ENCODE measurements at regions not wholly inside any gene's neighbourhood (a gene's known extent, or its start where the extent isn't known, plus 50 kb on each side); places are given as distances from the start of the nearest gene placed in this dataset.

DNA sequence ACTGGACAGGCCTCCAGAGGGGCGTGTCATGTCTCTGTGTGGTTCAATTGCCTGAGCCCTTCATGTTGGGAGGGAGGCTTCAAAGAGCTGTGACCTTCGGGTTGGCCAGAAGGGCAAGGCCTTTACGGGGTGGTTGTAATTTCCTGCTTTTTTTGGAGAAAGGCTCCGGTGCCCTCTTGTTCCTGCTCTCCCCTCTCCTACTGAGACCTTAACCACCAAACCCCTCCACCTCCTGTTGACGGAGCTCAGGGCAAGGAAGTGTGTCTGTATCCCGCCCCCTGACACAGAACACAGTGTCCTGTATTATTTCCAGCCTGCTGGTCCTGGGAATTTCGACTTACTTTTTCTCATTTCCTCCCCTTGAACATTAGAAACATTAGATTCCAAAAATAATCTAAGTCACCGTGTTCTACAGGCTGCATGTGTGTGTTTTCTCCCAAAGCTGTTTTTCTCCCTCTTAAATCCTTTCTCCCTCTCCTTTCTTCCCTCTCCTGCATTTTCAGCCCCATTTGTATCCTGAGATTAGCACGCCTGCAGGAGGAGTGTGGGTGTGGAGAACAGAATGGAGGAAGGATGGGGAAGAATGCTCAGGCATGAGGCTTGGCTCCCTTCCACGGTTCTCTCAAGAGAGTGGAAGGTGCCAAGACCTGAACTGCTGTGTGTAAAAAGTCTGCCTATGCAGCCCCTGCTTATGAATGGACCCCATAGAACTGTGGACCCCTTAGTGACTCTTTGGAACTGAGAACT, 285.4 kb upstream of the ROPN1 start:
- no peak for DNase-seq (ENCODE audit: low read depth)

DNA sequence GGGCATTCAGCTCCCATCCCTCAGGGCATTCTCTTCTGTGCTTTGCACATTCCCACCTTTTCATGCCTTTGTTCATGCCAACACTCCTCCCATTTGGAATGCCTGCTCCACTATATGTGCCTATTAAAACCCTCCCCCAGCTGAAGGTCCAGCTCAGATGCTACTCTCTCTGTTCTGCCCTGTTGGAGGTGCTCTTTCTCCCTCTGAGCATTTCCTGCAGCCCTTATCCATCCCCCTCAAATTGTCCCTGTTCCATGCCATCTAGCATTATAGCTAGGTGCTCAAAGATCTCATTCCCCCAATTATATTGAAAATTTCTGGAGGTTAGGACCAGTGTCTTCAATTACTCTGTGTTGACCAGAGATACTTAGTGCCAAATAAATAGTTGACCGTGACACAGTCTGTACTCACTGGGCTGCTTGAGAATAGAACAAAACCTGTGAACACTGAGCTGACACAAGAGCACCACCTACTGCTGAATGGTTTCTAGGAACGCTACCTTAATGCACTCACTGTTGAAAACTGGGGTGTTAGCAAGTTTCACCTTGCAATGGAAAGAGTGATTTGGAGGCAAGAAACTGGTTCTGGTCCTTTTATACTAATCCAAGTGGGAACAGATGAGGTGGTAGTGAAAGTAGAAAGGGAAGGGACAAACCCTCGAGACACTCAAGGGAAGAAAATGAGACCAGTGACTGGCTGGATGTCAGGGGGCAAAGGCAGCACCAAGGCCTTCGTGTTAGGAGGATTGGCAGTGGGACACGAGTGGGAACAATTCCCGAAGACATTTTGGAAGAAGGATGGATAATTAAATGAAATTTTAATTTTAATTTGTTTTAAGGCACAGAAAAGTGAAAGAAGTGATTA, 289.8 kb upstream of the ROPN1 start:
- DNase-seq (ENCODE audit: low read depth): no peak

DNA sequence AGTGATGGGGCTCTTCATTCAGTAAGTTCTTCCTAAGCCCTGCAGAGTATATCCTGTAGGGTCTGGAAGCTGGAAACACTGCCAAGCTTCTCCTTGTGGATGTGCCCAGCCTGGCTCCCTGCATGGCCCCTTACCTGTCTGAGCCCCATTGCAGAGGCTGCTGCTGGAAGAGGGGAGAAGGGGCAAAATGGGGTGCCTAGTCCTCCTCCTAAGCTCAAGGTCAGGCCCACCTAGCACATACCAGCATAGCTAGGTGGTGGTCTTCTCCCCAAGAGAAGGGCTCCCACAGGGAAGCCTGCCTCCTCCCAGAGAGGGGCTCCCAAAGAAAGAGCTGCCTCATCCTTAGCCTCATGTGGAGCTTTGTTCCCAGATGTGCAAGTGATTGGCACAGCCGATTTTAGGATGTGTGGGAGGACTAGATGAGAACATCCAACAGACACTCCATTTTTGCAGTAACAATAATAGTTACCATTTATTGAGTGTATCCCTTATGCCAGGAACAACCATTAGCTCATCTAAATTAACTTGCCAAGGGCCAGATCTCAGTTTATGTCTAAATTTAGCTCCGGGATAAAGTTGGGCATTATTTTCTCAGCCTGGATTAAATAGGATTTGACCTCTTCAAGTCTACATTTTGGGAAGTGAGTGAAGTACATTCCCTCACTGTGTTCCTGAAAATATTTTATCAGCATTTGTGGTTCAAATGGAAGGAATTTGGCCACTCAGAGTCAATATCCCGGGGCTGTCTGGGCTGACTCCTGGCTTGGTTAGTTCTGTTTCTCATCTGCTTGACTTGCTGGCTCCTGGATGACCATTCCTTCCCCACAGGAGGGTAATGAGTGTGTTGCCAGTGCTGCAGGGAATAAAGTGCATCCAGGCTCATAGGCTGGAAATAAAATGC, 291.1 kb upstream of the ROPN1 start:
- DNase-seq (ENCODE audit: low read depth): peak; percentile 36

DNA sequence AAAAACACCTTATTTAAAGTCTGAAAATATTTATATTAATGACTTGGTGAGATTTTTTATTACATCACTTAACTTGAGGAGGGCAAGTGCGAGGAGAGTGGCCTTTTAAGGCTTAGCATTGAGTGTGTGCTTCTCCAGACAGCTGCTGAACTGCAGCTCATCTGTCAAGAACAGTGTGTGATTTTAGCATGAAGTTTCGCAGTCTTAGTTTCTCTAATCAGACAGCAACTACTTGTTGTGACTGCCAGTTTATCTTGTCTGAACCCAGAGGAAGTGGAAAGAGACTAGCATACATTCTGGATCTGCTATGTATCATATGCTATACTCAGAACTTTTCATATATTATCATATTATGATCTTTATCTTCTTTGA, 291.7 kb upstream of the ROPN1 start:
- DNase-seq (ENCODE audit: low read depth): no peak

DNA sequence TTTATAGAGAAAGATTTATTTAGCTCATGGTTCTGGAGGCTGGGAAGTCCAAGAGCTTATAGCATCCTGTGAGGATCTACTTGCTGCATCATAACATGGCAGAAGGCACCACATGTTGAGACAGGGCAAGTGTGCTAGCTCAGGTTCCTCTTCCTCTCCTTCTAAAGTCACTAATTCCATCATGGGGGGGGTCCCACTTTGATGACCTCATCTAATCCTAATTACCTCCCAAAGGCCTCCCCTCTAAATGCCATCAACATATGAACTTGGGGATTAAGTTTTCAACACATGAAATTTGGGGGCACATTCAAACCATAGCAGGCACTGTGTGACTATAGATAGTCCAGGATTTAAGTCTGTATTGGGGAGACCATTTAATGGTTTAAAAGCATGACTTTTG, 297.1 kb upstream of the ROPN1 start:
- no peak for DNase-seq (ENCODE audit: low read depth)

DNA sequence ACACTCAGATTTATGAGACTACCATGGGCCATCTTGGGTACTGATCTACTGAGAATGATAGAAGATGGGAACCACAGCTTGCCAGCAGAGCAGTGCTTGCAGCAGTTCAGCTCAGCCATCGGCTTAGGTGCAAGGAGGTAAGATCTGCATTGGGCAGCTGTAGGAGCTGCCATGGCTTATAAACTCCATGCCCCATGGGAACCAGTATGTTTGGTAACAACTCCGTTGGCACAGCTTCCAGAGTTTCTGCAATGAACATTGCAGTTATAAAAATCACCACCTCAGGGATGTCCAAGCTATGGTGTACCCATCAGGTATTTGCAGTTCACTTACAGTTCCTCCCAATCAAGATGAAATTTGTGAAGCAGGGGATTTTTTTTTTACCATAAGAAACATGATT, 299.1 kb upstream of the ROPN1 start:
- DNase-seq (ENCODE audit: low read depth): no peak

DNA sequence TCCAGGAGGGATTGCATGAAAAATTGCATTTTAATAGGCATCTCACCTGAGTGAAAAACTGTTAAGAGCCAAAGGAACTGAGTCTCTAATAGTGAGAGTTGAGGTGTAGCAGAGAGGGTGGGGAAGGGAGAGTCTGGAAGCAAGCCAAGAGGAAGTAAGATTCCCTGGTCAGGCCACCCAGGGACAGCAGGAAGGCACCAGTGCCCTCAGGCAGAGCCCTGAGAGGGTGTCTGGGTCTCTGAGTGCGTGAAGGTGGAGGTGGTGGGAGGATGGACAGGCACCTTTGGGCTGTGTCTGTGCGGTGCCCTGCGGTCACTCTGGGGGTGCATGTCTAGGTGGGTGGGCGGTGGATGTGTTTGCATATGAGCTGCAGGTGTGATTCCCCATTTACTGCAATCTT, 300.4 kb upstream of the ROPN1 start:
- no peak for DNase-seq (ENCODE audit: low read depth)

DNA sequence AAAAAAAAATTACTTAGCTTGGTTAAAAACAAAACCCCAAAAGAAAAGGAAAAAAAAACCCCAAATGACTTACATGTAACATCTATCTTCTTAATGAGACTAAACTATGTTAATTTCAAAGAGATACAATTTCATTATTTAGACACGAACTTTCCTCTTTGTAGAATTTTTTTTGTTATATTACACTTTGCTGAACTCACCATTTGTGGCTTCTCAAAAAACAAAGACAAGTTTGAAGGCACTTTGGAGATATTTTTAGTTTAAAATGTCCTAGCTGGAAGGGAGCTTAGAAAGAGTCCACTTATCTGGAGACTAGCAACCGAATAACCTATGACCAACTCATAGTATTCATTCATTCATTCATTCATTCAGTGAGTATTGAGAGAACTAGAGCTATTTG, 301.7 kb upstream of the ROPN1 start:
- DNase-seq (ENCODE audit: low read depth): no peak

DNA sequence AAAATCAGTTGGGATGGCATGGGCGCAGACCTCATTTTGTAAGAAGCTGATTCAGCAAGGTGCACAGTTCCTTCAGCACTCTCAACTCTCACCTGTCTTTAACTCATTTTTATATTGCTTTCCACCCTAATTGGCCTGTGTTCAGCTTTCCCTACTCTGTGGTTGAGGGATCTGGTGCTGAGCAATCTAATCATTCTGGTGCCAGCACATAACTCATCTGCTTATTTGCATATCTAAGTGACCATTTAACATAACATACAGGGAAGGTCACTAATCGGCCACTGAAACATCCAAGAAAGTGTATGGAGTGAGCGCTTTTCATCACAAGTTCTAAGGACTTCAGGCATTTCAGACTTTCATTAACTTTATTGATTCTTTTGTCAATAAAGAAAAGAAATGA, 303.4 kb upstream of the ROPN1 start:
- no peak for DNase-seq (ENCODE audit: low read depth)

DNA sequence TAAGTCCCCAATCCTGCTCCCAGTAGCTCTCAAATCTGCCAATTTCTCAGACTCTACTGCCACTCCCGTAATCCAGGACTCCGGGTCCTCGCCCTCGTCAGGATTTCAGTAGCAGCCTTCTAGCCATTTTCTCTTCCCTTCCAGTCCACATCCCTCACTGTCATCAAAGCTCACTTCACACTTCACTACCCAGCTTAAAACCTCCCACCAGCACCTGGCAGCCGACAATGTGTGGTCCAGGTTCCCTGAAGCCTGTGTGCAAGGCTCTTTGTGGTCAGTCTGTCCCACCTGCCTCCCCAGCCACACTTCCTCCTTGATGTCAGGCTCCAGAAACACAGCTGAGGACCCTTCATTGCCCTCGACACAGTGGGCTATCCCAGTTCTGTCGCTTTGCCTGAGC, 304.5 kb upstream of the ROPN1 start:
- no peak for DNase-seq (ENCODE audit: low read depth)

DNA sequence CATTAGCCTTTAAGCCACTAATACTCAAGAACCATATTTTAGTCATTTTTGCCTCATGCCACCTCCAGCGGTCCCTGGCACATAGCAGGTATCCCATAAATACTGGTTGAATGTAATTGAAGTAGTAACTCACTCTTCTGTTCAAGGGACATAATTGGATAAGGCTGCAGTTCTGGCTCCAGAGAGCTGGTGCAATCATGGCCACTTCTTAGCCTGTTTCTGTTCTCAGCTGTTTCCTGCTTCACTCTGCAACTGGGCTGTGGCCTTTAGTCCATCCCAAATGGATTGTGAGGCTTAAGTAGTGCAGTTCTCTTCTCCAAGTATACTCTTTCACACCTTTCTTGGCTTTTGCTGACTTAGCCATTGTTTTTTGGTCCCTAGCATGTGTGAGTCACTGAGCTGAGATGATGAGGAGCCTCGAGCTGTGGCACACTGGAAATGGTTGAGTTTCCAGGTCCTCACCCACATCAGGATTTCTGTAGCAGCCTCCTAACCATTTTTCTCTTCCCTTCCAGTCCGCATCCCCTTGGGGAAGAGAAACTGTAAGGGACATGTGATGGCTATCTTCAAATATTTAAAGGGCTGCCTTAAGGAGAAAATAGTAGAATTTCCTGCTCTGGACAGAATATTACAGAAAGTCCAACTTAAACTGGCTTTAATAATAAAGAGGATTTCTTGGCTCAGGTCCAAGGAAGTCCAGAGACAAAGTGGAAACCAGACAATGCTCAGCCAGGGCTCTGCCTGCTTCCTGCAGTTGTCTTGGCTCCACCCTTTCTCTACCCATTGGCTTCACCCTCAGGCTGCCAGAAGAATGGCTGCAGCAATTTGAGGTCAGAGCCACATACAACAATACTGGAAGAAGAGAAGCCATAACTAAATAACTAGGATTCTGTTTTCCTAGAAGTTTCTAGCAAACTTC, 305.4 kb upstream of the ROPN1 start:
- DNase-seq (ENCODE audit: low read depth): no peak

DNA sequence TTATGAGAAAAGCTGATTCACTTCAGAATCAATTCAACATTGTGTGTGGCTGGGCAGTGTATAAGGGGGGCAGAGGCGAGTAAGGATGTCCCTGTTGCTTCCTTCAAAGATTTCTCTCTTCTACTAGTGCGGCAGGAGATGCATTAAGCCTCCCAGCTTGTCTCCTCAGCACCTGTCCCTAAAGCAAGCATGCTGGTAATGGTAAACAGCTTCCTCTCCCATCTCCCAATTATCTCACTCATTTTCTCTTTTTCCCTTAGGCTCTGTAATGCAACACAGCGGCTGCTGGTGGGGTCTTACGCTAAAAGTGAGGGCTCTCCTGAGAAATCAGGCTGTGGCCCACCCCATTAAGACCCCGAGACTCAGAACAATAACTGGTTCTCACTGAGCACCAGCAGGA, 306.4 kb upstream of the ROPN1 start:
- no peak for DNase-seq (ENCODE audit: low read depth)

DNA sequence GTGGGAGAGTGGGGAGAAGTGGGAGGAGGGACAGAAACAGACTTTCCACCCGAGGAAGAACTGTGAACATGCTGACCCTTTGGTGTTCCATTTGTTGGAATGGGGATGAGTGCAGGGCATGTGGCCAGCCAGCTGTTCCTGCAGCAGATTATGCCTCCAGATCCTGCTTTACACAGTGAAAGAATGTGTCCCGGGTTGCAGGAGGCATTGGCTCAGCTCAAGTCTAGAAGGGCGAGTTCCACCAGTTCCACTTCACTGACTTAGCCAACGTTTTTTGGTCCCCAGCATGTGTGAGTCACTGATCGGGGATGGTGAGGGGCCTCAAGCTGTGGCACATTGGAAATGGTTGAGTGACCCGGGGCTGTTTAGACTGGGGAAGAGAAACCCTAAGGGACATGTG, 307.0 kb upstream of the ROPN1 start:
- DNase-seq (ENCODE audit: low read depth): no peak

DNA sequence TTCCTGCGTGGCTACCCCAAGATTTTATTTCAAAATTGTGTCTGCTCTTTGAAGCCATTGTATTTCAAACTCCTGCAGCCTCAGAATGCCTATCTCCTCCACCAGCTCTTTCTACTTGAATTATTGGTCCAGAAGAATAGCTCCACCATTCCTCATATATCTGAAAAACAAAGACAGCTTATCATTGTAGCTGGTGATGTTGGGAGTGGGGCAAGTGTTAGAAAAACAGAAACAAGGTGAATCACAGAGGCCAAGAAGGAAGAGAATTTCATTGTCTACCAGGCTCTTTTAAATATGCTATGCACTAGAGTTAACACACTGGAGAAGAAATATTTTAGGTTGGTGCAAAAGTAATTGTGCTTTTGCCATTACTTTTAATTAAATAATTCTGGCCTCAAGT, 307.9 kb upstream of the ROPN1 start:
- no peak for DNase-seq (ENCODE audit: low read depth)

DNA sequence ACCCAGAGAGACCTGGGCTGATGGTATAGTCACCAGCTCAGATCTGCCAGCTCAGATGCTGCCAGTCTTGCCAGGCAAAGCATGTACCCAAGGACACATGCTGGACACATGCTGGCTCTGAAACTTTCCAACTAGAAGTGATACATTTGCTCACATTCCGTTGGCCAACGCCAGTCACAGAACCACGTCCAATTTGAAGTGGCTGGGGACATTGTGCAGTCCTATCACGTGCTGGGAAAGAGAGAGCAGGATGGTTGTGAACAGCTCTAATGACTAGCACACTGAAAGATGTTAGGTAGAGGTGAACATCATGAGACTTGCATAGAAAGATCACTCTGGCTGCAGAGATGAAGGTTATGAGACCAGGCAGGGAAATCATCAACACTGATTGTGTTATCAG, 308.5 kb upstream of the ROPN1 start:
- DNase-seq (ENCODE audit: low read depth): no peak

DNA sequence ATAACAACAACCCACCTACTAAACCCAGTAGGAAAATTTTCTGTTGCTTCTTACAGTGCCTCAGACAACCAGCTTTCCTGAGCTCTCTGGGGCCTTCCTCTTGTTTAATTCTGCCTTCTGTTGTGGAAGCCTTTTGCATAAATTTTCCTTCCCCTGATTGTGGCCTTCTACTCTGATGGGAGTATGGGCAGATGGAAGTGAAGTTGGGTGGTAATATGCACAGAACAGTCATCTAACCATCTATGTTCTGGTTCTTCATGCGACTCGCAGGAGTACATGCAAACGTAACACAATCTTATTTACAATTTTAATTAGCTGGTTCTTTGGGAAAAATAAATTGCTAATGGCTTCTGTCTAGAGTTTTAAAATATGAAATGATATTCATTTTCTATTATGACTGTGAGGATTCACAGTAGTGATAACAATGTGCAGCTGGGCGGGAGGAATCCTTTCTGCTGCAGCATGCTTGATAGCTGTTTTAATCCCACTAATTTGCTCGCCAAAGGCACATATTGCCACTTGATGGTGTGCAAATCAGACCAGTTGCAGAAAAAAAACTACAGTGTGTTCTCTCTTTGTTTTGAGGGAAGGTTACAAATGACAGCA, 311.5 kb upstream of the ROPN1 start:
- no peak for DNase-seq (ENCODE audit: low read depth)

DNA sequence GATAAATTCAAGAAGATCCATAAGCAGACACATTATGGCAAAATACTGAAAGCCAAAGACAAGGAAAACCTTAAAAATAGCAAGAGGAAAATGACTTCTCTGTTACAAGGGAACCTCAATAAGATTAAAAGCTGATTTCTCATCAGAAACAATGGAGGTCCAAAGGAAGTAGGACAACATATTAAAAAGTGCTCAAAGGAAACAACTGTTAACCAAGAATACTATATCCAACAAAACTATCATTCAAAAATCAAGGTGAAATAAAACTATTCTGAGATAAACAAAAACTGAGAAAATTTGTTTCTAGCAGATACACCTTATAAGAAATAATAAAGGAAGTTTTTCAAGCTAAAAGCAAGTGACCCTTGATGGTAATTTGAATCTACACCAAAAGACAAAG, 314.7 kb upstream of the ROPN1 start:
- DNase-seq (ENCODE audit: low read depth): no peak

DNA sequence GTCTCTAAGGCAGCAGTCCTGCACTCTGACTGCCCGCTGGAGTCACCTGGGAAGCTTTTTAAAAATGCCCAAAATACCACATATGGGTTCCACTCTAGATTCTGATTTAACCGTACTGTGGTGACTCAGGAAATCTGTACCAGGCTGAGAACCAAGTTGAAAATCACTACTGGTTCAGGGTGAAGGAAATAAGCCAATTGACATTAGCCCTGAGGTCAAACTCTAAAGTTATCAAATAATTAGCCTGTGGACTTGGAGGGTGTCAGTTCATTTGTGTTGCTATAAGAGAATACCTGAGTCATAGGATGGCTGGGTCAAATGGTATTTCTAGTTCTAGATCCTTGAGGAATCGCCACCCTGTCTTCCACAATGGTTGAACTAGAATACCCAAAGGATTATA, 321.7 kb upstream of the ROPN1 start:
- DNase-seq (ENCODE audit: low read depth): no peak

DNA sequence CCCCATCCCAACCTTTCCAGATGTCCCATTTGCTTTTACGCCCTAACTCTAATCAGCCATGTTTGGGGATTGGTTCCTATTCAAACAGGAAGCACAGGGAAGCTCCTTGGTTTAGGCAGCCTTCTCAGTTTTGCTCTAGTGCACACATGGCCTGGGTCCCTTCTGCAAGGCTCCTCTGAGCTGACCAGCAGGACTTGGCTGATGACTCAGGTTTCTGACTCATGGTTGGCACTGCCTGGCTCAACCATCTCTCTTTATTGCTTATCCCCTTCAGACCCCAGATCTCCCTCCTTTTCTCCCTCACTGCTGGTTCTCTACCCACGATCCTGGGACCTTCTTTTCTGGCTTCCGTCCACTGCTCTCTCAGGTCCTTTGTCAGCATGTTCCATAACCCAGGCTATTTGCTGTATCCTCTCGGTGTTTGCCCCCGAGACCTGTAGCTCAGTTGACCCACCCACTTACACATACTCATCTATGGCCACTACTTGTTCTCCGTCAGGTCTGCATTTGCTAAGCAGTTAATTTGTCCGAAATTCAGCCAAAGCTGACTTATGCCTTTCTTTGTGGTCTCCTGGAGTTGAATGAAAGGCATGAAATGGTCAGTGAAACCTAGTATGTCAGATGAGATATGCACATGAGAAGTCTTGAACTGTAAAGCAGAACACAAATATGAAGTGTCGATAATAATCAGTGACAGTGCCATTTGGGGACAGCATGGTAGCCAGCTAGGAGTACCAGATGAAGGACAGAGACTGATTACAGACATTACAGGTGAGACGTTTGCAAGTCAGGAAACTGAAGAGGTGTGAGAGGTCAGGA, 323.5 kb upstream of the ROPN1 start:
- DNase-seq (ENCODE audit: low read depth): peak; percentile 23

DNA sequence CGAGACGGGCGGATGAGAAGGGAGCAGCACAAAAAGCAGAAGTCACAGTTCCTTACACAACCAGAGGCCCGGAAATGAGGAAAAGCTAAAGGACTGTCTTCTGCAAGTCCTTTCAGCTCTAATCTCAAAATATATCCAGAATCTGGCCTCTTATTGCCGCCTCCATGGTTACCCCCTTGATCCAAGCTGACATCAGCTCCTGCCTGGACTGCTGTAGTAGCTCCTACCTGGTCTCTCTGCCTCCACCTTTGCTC, 324.0 kb upstream of the ROPN1 start:
- no peak for DNase-seq (ENCODE audit: low read depth)

DNA sequence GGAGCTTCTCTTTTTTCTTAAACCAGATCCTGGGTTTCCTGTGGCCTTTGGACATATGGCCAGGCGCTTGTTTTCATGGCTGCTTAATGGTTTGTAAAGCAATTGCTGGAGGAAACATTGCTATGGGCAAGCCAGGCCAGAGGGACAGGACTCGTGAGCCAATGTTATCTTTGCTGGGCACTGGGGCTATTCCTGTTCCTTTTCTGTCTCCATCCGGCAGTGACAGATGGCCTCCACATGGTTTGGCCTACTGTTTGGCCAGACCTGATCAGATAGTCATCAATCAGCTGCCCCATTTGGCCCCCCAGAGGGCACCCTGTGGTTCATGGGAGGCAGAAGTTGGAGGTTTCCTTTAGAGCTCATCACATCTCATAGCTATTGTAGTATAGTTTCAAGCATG, 326.1 kb upstream of the ROPN1 start:
- no peak for DNase-seq (ENCODE audit: low read depth)
